NCI-H2196 (cell line): ENCODE measurements at regions not wholly inside any gene's neighbourhood (a gene's known extent, or its start where the extent isn't known, plus 50 kb on each side); places are given as distances from the start of the nearest gene placed in this dataset.
"Not testable (repeated sequence)": the region's sequence is repeated elsewhere in the genome, so short reads cannot be mapped to it uniquely, and the experiment has no call there.

Source experiments
- DNase-seq: peaks from one replicate; lab custom pipeline; 2025; ENCODE audit not compliant: unreplicated experiment; lab: John Stamatoyannopoulos, UW

GRCh38 chr17:31684901-31685300 is 174.1 kb downstream of the COPRS start:
- no peak for DNase-seq

DNA sequence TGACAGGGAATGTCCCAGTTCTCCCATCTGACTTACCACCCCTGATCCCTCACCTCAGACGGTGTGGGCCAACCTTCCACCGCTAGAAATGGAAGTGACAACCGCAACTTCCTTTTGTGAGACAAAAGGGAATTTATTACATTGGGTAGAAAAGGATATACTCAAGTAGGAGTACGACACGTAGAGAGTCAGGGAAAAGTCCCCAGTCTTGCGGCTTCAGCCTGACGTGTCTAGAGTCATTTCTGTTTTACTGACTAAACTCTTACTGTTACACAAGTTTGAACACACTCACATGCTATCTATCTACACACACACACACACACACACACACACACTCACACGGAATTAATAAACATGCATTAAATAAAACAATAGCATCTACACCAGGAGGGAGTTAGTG is 178.9 kb downstream of the COPRS start:
- no peak for DNase-seq

- no peak for DNase-seq
Measured at GRCh38 chr17:31679667-31680066, 179.4 kb downstream of the COPRS start.

DNA sequence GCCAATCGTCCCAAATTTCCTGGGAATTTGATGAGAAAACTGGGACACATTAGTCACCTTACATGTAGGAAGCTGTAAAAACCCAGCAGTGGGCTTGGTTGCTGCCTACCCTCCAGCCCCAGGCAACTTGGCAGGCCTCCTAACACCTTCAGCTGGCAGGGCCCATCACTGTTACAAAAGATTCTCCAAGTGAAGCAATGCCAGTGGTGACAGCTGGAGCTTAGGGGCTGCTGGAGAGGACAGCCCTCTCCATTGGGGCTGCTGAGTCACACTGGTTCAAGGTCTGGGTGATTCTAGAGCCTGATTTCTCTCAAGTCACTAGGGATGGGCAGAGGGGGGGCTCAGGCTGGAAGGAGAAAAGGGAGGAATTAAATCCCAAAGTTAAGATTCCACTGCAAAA is 180.6 kb downstream of the COPRS start:
- no peak for DNase-seq

- no peak for DNase-seq
Measured at GRCh38 chr17:31677681-31678080, 181.4 kb downstream of the COPRS start.

GRCh38 chr17:31677036-31677435 is 182.0 kb downstream of the COPRS start:
- no peak for DNase-seq

- not testable (repeated sequence) for DNase-seq
Measured at GRCh38 chr17:31675392-31675791, 183.7 kb downstream of the COPRS start.

GRCh38 chr17:31674717-31675349 is 184.2 kb downstream of the COPRS start:
- DNase-seq = no peak

DNA sequence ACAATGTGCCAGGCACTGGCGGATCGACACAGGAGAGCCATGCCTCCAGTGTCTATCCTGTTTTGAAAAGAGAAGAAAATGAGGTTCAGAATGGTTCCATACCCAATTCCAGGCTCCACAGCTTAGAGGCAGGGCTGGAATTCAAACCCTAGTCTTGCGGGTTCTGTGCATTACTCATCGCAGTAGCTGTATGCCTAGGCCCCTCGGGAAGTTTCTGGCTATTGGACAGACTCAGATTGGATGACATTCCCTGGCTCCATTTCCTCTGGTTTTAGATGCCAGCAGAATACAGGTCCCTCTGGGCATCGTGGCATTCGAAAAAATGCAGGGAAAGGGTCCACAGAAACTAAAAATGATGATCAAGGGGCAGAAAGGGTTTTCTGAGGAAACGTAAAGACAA is 184.7 kb downstream of the COPRS start:
- no peak for DNase-seq

DNA sequence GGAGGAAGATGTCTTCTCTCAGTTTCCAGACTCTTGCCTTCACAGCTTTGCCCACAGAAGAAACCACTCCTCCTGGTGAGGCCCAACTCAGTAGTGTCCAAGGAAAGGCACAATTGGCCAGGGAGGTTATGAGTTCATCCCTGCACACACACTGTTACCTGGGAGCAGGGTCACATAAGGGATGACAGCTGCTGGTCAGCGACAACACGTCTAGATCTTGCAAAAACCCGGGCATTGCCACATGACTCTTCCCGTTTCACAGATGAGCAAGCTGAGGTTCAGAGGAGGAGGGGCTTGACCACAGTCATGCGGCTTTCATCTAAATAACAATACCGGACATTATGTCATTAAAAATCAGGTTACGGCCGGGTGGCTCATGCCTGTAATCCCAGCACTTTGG is 186.0 kb downstream of the COPRS start:
- no peak for DNase-seq

DNA sequence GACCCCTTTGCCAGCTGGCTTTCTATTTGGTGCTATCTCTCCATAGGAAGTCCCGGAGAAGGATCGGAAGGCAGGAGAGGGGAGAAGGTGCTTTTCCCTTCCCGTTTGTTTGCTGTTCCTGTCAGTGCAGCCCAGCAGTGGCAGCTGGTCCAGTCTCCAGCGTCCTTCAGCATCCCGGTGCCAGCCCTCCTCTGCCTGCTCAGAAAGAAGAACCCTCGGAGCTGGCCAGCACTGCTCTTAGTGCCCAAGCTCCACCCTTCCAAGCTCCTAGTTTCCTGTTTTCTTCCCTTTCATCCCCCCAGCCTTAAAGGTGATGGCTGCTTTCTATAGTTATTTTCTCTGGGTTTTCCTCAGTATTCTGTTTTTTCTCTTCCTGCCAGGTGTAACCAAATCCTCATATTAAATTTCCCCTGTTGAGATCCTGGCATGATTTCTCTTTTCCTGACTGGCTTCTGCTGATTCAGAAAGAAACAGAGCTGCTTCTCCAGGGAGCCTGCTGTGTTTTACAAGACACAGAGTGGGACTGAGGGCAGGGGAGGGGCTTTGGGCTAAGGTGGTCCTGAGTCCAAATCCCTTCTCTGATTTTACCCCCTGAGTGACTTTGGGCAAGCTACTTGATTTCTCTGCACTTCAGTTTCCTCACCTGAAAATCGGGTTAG is 186.8 kb downstream of the COPRS start:
- DNase-seq = no peak

- DNase-seq = no peak
Measured at GRCh38 chr17:31663576-31663975, 195.5 kb downstream of the COPRS start.

DNA sequence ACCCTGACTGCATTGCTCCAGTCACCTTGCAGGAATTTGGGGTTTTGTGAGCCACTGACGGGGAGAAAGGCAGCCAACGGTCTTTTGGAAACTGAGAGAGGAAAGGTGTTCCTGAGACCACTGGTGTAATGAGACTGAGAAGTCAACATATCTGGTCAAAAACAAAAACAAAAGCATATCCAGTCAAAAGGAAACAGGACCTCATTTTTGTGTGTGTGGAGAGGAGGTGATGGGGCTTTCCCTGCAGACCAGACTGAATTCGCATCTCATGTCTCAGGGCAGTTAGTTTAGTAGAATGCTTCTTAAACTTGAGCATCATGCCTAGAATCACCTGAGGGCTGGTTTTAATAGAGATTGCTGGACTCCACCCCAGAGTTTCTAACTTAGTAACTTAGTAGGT is 198.4 kb downstream of the COPRS start:
- DNase-seq = no peak

DNA sequence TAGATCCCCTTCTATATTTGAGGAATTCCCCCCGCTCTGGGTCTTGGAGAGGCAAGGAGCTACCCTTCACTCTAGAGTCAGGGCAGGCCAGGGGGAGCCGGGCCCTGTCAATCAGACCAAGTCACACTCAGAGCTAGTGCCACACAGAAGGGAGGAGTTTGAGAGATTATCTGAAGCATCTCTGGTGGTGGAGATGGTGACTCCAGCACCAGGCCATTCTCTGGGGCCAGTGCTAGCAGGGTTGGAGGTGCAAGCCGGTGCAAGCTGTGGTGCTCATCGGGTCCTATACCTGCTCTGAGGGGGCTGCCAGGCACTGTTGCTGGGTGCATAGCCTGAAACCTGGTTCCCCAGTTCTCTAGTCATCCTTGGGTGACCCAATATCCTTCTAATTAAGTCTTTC is 201.2 kb downstream of the COPRS start:
- DNase-seq = no peak

DNA sequence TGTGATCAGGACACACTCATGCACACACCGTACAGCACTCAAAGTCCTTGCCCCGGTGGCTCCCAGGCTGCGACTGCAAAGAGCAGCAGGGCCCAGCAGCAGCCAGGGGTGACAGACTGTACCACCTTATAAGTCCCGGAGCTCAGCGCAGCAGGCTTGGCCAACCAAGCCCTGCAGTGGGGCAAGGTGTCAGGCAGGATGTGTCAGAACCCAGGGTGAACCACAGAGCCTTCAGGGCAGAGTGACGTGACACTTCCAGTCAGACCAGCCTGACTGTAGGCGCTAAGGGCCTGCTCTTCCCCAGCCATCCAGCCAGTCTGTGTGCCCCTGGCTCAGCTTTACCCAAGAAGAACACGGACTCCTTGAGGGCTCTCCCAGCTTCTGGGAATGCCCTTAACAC is 204.1 kb downstream of the COPRS start:
- DNase-seq = no peak

DNA sequence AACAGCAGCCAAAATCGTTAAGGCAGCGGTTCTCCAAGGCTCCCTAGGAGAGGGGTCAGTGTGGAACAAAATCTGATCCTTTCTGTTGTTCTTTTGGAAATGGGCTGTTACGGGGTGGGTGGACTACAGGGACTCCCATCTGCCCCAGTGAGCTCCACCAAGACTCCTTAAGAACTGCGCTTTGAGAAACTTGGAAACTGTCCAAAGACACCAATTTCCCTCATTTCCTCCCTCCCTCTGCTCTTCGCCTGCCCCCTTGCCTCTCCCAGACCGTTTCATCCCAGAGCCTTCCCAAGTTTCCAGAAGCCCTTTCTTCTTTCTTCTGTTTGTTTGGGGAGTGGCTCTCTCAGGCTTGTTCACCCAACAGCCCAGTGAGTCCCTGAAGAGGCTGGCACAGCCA is 205.4 kb downstream of the COPRS start:
- DNase-seq = no peak

- no peak for DNase-seq
Measured at GRCh38 chr17:31650756-31651520, 208.1 kb downstream of the COPRS start.

GRCh38 chr17:31649302-31649701 is 209.7 kb downstream of the COPRS start:
- DNase-seq = no peak

DNA sequence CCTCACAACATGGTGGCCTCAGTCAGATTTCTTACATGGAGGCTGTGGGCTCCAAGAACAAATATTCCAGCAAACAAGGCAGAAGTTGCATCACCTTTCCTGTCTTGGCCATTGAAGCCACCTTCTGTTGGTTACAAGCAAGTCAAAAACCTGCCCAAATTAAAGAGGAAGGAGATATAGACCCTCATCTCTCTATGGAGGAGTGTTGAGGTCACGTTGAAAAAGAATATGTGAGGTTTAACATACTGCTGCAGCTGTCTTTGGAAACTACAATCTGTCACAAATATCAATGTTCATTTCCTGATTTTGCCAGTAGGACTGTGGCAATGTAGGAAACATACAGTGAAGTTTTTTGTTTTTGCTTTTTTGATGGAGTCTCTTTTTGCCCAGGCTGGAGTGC is 211.4 kb downstream of the COPRS start:
- no peak for DNase-seq

GRCh38 chr17:31646642-31647041 is 212.4 kb downstream of the COPRS start:
- DNase-seq = no peak

- DNase-seq = no peak
Measured at GRCh38 chr17:31645351-31645750, 213.7 kb downstream of the COPRS start.

- no peak for DNase-seq
Measured at GRCh38 chr17:31631766-31632165, 227.3 kb downstream of the COPRS start.
